Bronchial epithelial cell (primary cell): ENCODE measurements at regions not wholly inside any gene's neighbourhood (a gene's known extent, or its start where the extent isn't known, plus 50 kb on each side); places are given as distances from the start of the nearest gene placed in this dataset.
"Not testable (repeated sequence)": the region's sequence is repeated elsewhere in the genome, so short reads cannot be mapped to it uniquely, and the experiment has no call there.

Experiments
- DNase-seq: peaks from one replicate; pipeline ENCODE4 v3.0.0-alpha.2; 2010; ENCODE audit warnings: low read depth
- FAIRE-seq: peaks from 2 replicates; lab custom pipeline; 2011; peaks lifted over from hg19 to GRCh38; lab: Jason Lieb, UNC
- H3K27me3 ChIP-seq: 2 replicates; pipeline ENCODE4 v1.5.1; 2011; ENCODE audit warnings: low read length; ENCODE audit not compliant: control insufficient read depth, insufficient read depth
- H3K36me3 ChIP-seq: 2 replicates; pipeline ENCODE4 v1.5.1; 2011; ENCODE audit warnings: low read length; ENCODE audit not compliant: control insufficient read depth, insufficient read depth
- H3K4me3 ChIP-seq: 2 replicates; pipeline ENCODE4 v1.5.1; 2011; ENCODE audit warnings: mild to moderate bottlenecking, low read depth, low read length, control low read depth
- CTCF ChIP-seq: IDR thresholded peaks from 2 replicates; pipeline ENCODE4 v1.5.1; 2011; ENCODE audit warnings: mild to moderate bottlenecking, moderate library complexity, low read length, control low read depth, inconsistent platforms; ENCODE audit not compliant: insufficient read depth, severe bottlenecking

GRCh38 chr2:145407-145806, 99.1 kb upstream of the FAM110C start:
- no peaks in the 10 kb centered on the region for H3K27me3 ChIP-seq
- DNase-seq (peak; percentile 50), FAIRE-seq (no peak)
- H3K36me3 ChIP-seq: no peaks in the 10 kb centered on the region
- H3K4me3 ChIP-seq: no peak overlapping the region
- TF ChIP-seq CTCF: no peak

GRCh38 chr2:141611-142010, 95.3 kb upstream of the FAM110C start:
- Histone ChIP-seq H3K4me3 (no peak overlapping the region), H3K27me3 (no peaks in the 10 kb centered on the region), H3K36me3 (no peaks in the 10 kb centered on the region)
- FAIRE-seq (no peak), DNase-seq (peak; percentile 72)
- TF ChIP-seq CTCF: no peak

- FAIRE-seq: no peak
- no peak for TF ChIP-seq CTCF
- no peak overlapping the region for H3K4me3 ChIP-seq
These were observed 90.4 kb upstream of the FAM110C start for GRCh38 chr2:136666-137065.

GRCh38 chr2:133675-134593, 87.6 kb upstream of the FAM110C start:
- H3K27me3 ChIP-seq: no peaks in the 10 kb centered on the region
- no peak for DNase-seq
- no peaks in the 10 kb centered on the region for H3K36me3 ChIP-seq
- H3K4me3 ChIP-seq: no peak overlapping the region
- TF ChIP-seq CTCF: no peak
- no peak for FAIRE-seq

More at GRCh38 chr2:136666-137065, 90.4 kb upstream of the FAM110C start:
- no peak for DNase-seq
- Histone ChIP-seq H3K36me3 (no peaks in the 10 kb centered on the region), H3K27me3 (no peaks in the 10 kb centered on the region)

- not testable (repeated sequence) for FAIRE-seq, H3K36me3 ChIP-seq, H3K4me3 ChIP-seq, H3K27me3 ChIP-seq, DNase-seq
These were observed 80.5 kb upstream of the FAM110C start for GRCh38 chr2:126769-127168.

GRCh38 chr2:124241-124880, 78.1 kb upstream of the FAM110C start:
- Histone ChIP-seq H3K36me3 (no peaks in the 10 kb centered on the region), H3K4me3 (no peak overlapping the region), H3K27me3 (no peaks in the 10 kb centered on the region)
- DNase-seq (peak; percentile 62), FAIRE-seq (no peak)
- no peak for TF ChIP-seq CTCF
